ENCODE measurements at regions not wholly inside any gene's neighbourhood (a gene's known extent, or its start where the extent isn't known, plus 50 kb on each side); places are given as distances from the start of the nearest gene placed in this dataset.

GRCh38 chr11:116517077-116517476 lies 255.7 kb downstream of the BUD13 start:
- Histone ChIP-seq H2AFZ (ENCODE audit: low read depth, low read length) (no peak overlapping the region), H3K9me3 (ENCODE audit: low read length) (no peaks in the 10 kb centered on the region), H3K79me2 (replicated peaks; ENCODE audit: insufficient read depth, low read length) (no peaks in the 10 kb centered on the region), H3K4me3 (ENCODE audit: low read length) (no peak overlapping the region), H3K4me2 (ENCODE audit: low read length) (no peak overlapping the region), H3K27ac (ENCODE audit: low read length) (no peak overlapping the region), H4K20me1 (ENCODE audit: insufficient read depth) (no peaks in the 10 kb centered on the region), H3K9ac (ENCODE audit: low read length) (no peak overlapping the region), H3F3A (ENCODE audit: insufficient read depth, low read length, poor library complexity, severe bottlenecking) (no peaks in the 10 kb centered on the region), H3K9me2 (ENCODE audit: insufficient read depth, low read length) (no peaks in the 10 kb centered on the region), H3K36me3 (ENCODE audit: insufficient read depth, low read length) (no peaks in the 10 kb centered on the region), H3K27me3 (ENCODE audit: insufficient read depth, low read depth, low read length) (no peaks in the 10 kb centered on the region)
- TF ChIP-seq MXI1 (conservative IDR thresholded peaks at IDR 0.05; ENCODE audit: poor library complexity, severe bottlenecking): no peak
- TF ChIP-seq EZH2 (IDR thresholded peaks at IDR 0.05; ENCODE audit: borderline replicate concordance, insufficient read depth, low read length, poor library complexity, severe bottlenecking): no peak
- TF ChIP-seq EP300 (conservative IDR thresholded peaks at IDR 0.05; ENCODE audit: poor library complexity, severe bottlenecking): no peak
- no peak for TF ChIP-seq POLR2AphosphoS5 (IDR thresholded peaks at IDR 0.05)
- TF ChIP-seq CTCF (IDR thresholded peaks at IDR 0.05; ENCODE audit: poor library complexity, severe bottlenecking): no peak
- no peak for TF ChIP-seq TAF1 (IDR thresholded peaks at IDR 0.05; ENCODE audit: low read depth)
- no peak for TF ChIP-seq SMC3 (conservative IDR thresholded peaks at IDR 0.05; ENCODE audit: poor library complexity)
- no peak for TF ChIP-seq RAD21 (conservative IDR thresholded peaks at IDR 0.05)
- no peak for TF ChIP-seq REST (IDR thresholded peaks at IDR 0.05; ENCODE audit: borderline replicate concordance)

- Histone ChIP-seq H3K4me2 (ENCODE audit: low read length) (no peak overlapping the region), H3K9me3 (ENCODE audit: low read length) (no peaks in the 10 kb centered on the region), H3F3A (ENCODE audit: insufficient read depth, low read length, poor library complexity, severe bottlenecking) (no peaks in the 10 kb centered on the region), H3K36me3 (ENCODE audit: insufficient read depth, low read length) (no peaks in the 10 kb centered on the region), H3K79me2 (replicated peaks; ENCODE audit: insufficient read depth, low read length) (no peaks in the 10 kb centered on the region), H3K9me2 (ENCODE audit: insufficient read depth, low read length) (no peaks in the 10 kb centered on the region), H3K9ac (ENCODE audit: low read length) (no peak overlapping the region), H3K27ac (ENCODE audit: low read length) (no peak overlapping the region), H3K27me3 (ENCODE audit: insufficient read depth, low read depth, low read length) (no peaks in the 10 kb centered on the region), H3K4me3 (ENCODE audit: low read length) (no peak overlapping the region), H2AFZ (ENCODE audit: low read depth, low read length) (no peak overlapping the region), H4K20me1 (ENCODE audit: insufficient read depth) (no peaks in the 10 kb centered on the region)
- TF ChIP-seq RAD21 (conservative IDR thresholded peaks at IDR 0.05) (no peak), TAF1 (IDR thresholded peaks at IDR 0.05; ENCODE audit: low read depth) (no peak), EZH2 (IDR thresholded peaks at IDR 0.05; ENCODE audit: borderline replicate concordance, insufficient read depth, low read length, poor library complexity, severe bottlenecking) (no peak), EP300 (conservative IDR thresholded peaks at IDR 0.05; ENCODE audit: poor library complexity, severe bottlenecking) (no peak), POLR2AphosphoS5 (IDR thresholded peaks at IDR 0.05) (no peak), SMC3 (conservative IDR thresholded peaks at IDR 0.05; ENCODE audit: poor library complexity) (no peak), CTCF (IDR thresholded peaks at IDR 0.05; ENCODE audit: poor library complexity, severe bottlenecking) (no peak), MXI1 (conservative IDR thresholded peaks at IDR 0.05; ENCODE audit: poor library complexity, severe bottlenecking) (no peak), REST (IDR thresholded peaks at IDR 0.05; ENCODE audit: borderline replicate concordance) (no peak)
These were observed 257.1 kb downstream of the BUD13 start for GRCh38 chr11:116515664-116516184.

Measured in neural cell (in vitro differentiated cells).